ENCODE measurements at regions not wholly inside any gene's neighbourhood (a gene's known extent, or its start where the extent isn't known, plus 50 kb on each side); places are given as distances from the start of the nearest gene placed in this dataset.

DNA sequence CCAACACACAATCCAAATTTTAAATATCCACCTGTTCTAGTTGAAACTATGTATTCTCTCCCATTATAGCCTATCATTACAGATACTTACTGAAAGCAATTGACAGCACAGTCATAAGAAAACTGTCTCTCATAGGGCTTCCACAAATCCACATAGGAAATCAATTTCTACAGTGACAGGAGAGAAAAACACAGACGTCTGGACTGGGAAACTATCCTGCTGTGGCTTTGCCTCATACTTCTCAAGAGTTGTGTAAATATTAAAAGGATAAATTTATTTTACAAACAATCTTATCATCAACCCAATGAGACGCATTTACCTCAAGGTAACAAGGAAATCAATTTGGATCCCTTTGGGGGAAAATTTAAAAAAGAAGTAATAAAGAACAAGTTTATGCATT is 517.5 kb downstream of the EFNA5 start:
- Histone ChIP-seq H3K27ac (ENCODE audit: low read depth, low read length) (no peak overlapping the region), H3K9me3 (ENCODE audit: control insufficient read depth, low read length) (no peaks in the 10 kb centered on the region), H3K4me3 (ENCODE audit: low read length) (no peak overlapping the region), H3K9ac (ENCODE audit: extremely low read depth, low read length, poor library complexity, severe bottlenecking) (no peak overlapping the region), H3K36me3 (ENCODE audit: control insufficient read depth, insufficient read depth, low read length) (no peaks in the 10 kb centered on the region), H3K4me1 (ENCODE audit: control insufficient read depth, insufficient read depth, low read length) (no peaks in the 10 kb centered on the region), H3K27me3 (ENCODE audit: control insufficient read depth, insufficient read depth, low read length, poor library complexity, severe bottlenecking) (no peaks in the 10 kb centered on the region)
- no peak for TF ChIP-seq CTCF (conservative IDR thresholded peaks at IDR 0.05)
- WGBS, 2 experiments (ENCODE audit: insufficient coverage in 1 of 2, insufficient read length in 1 of 2), result 79% methylated on average over 1 of the region's 2 CpGs; no CpG with 5 or more reads in 1 of the 2 experiments
- Mint-ChIP-seq H3K36me3 (ENCODE audit: low read depth) (no peaks in the 10 kb centered on the region), H3K4me1 (no peaks in the 10 kb centered on the region), H3K4me3 (no peak overlapping the region), H3K9me3 (no peaks in the 10 kb centered on the region), H3K27ac (no peak overlapping the region), H3K27me3 (ENCODE audit: insufficient read depth) (no peaks in the 10 kb centered on the region)
- DNase-seq, result no peak

- Mint-ChIP-seq H3K27ac (no peak overlapping the region), H3K36me3 (ENCODE audit: low read depth) (no peaks in the 10 kb centered on the region), H3K9me3 (no peaks in the 10 kb centered on the region), H3K4me3 (no peak overlapping the region), H3K27me3 (ENCODE audit: insufficient read depth) (no peaks in the 10 kb centered on the region), H3K4me1 (peaks cover 4% of the 10 kb centered on the region)
- H3K36me3 ChIP-seq (ENCODE audit: control insufficient read depth, insufficient read depth, low read length), result no peaks in the 10 kb centered on the region
- H3K4me1 ChIP-seq (ENCODE audit: control insufficient read depth, insufficient read depth, low read length), result no peaks in the 10 kb centered on the region
- H3K9ac ChIP-seq (ENCODE audit: extremely low read depth, low read length, poor library complexity, severe bottlenecking), result no peak overlapping the region
- H3K27me3 ChIP-seq (ENCODE audit: control insufficient read depth, insufficient read depth, low read length, poor library complexity, severe bottlenecking), result no peaks in the 10 kb centered on the region
- WGBS, 2 experiments (ENCODE audit: insufficient coverage in 1 of 2, insufficient read length in 1 of 2), result 94 to 100% methylated on average over 2 of the region's 3 CpGs
- TF ChIP-seq CTCF (conservative IDR thresholded peaks at IDR 0.05), result no peak
- H3K4me3 ChIP-seq (ENCODE audit: low read length), result no peak overlapping the region
- no peak for DNase-seq
- H3K27ac ChIP-seq (ENCODE audit: low read depth, low read length), result no peak overlapping the region
- H3K9me3 ChIP-seq (ENCODE audit: control insufficient read depth, low read length), result no peaks in the 10 kb centered on the region
Observed at GRCh38 chr5:107149243-107150005, 521.3 kb downstream of the EFNA5 start.

GRCh38 chr5:107147589-107147988 is 523.1 kb downstream of the EFNA5 start:
- no peak overlapping the region for H3K9ac ChIP-seq (ENCODE audit: extremely low read depth, low read length, poor library complexity, severe bottlenecking)
- no peaks in the 10 kb centered on the region for H3K9me3 ChIP-seq (ENCODE audit: control insufficient read depth, low read length)
- H3K27me3 Mint-ChIP-seq (ENCODE audit: insufficient read depth), result no peaks in the 10 kb centered on the region
- no peak overlapping the region for H3K27ac ChIP-seq (ENCODE audit: low read depth, low read length)
- H3K4me1 Mint-ChIP-seq, result peaks cover 4% of the 10 kb centered on the region
- WGBS, 2 experiments (ENCODE audit: insufficient coverage in 1 of 2, insufficient read length in 1 of 2), result 80 to 96% methylated on average over 1 of the region's 1 CpG
- no peak for TF ChIP-seq CTCF (conservative IDR thresholded peaks at IDR 0.05)
- H3K4me3 ChIP-seq (ENCODE audit: low read length), result no peak overlapping the region
- H3K27ac Mint-ChIP-seq, result no peak overlapping the region
- no peak for DNase-seq
- no peaks in the 10 kb centered on the region for H3K27me3 ChIP-seq (ENCODE audit: control insufficient read depth, insufficient read depth, low read length, poor library complexity, severe bottlenecking)
- no peaks in the 10 kb centered on the region for H3K4me1 ChIP-seq (ENCODE audit: control insufficient read depth, insufficient read depth, low read length)
- H3K4me3 Mint-ChIP-seq, result no peak overlapping the region
- no peaks in the 10 kb centered on the region for H3K36me3 Mint-ChIP-seq (ENCODE audit: low read depth)
- H3K9me3 Mint-ChIP-seq, result no peaks in the 10 kb centered on the region
- no peaks in the 10 kb centered on the region for H3K36me3 ChIP-seq (ENCODE audit: control insufficient read depth, insufficient read depth, low read length)

Measured in endodermal cell (in vitro differentiated cells).